ENCODE measurements at regions not wholly inside any gene's neighbourhood (a gene's known extent, or its start where the extent isn't known, plus 50 kb on each side); places are given as distances from the start of the nearest gene placed in this dataset.
"Not testable (repeated sequence)": the region's sequence is repeated elsewhere in the genome, so short reads cannot be mapped to it uniquely, and the experiment has no call there.

DNA sequence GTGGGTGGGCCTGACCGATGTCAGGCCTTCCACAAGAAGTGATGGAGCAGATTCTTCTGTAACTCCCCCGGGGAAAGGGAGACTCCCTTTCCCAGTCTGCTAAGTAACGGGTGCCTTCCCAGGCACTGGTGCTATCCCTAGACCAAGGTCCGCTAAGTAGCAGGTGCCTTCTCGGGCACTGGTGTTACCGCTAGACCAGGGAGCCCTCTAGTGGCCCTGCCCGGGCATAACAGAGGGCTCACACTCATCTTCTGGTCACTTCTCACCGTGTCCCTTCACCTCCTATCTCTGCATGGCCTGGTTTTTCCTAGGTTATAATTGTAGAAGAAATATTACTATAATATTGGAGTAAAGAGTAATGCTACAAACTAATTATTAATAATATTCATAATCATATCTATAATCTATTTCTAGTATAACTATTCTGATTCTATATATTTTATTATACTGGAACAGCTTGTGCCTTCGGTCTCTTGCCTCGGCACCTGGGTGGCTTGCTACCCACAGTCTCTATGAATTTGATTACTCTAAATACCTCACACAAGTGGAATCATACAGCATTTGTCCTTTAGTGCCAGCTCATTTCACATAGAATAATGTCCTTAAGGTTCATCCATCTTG is 1378.7 kb downstream of the XPNPEP1 start:
- H3K36me3 ChIP-seq (ENCODE audit: insufficient read depth, low read length), result no peaks in the 10 kb centered on the region
- H3K27me3 ChIP-seq (ENCODE audit: insufficient read depth, low read length), result no peaks in the 10 kb centered on the region
- no peak overlapping the region for H3K27ac ChIP-seq (ENCODE audit: low read depth, low read length)
- H3K4me3 ChIP-seq (ENCODE audit: low read depth, low read length), result no peak overlapping the region
- H3K4me1 ChIP-seq (ENCODE audit: control insufficient read depth, insufficient read depth, low read length, unreplicated experiment), result no peaks in the 10 kb centered on the region
- H3K79me2 ChIP-seq (ENCODE audit: control insufficient read depth, insufficient read depth, low read length, unreplicated experiment), result no peaks in the 10 kb centered on the region
- H2AFZ ChIP-seq (ENCODE audit: low read length, unreplicated experiment), result no peak overlapping the region

DNA sequence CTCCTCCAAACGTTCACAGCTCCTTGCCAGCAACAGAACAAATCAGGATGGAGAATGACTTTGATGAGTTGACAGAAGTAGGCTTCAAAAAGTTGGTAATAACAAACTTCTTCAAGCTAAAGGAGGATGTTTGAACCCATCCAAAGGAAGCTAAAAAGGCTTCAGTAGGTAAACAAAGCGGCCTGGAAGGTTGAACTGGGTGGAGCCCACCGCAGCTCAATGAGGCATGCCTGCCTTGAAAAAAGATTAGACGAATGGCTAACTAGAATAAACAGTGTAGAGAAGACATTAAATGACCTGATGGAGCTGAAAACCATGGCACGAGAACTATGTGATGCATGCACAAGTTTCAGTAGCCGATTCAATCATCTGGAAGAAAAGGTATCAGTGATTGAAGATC is 1369.0 kb upstream of the SORCS1 start:
- not testable (repeated sequence) for H3K27ac ChIP-seq (ENCODE audit: low read depth, low read length); H3K27me3 ChIP-seq (ENCODE audit: insufficient read depth, low read length); H2AFZ ChIP-seq (ENCODE audit: low read length, unreplicated experiment); H3K79me2 ChIP-seq (ENCODE audit: control insufficient read depth, insufficient read depth, low read length, unreplicated experiment); H3K4me1 ChIP-seq (ENCODE audit: control insufficient read depth, insufficient read depth, low read length, unreplicated experiment); H3K4me3 ChIP-seq (ENCODE audit: low read depth, low read length); H3K36me3 ChIP-seq (ENCODE audit: insufficient read depth, low read length)

- H2AFZ ChIP-seq (ENCODE audit: low read length, unreplicated experiment), result no peak overlapping the region
- no peaks in the 10 kb centered on the region for H3K36me3 ChIP-seq (ENCODE audit: insufficient read depth, low read length)
- H3K79me2 ChIP-seq (ENCODE audit: control insufficient read depth, insufficient read depth, low read length, unreplicated experiment), result no peaks in the 10 kb centered on the region
- no peak overlapping the region for H3K27ac ChIP-seq (ENCODE audit: low read depth, low read length)
- H3K4me1 ChIP-seq (ENCODE audit: control insufficient read depth, insufficient read depth, low read length, unreplicated experiment), result no peaks in the 10 kb centered on the region
- no peaks in the 10 kb centered on the region for H3K27me3 ChIP-seq (ENCODE audit: insufficient read depth, low read length)
- H3K4me3 ChIP-seq (ENCODE audit: low read depth, low read length), result no peak overlapping the region
Observed at GRCh38 chr10:108523016-108523800, 1358.7 kb upstream of the SORCS1 start.

DNA sequence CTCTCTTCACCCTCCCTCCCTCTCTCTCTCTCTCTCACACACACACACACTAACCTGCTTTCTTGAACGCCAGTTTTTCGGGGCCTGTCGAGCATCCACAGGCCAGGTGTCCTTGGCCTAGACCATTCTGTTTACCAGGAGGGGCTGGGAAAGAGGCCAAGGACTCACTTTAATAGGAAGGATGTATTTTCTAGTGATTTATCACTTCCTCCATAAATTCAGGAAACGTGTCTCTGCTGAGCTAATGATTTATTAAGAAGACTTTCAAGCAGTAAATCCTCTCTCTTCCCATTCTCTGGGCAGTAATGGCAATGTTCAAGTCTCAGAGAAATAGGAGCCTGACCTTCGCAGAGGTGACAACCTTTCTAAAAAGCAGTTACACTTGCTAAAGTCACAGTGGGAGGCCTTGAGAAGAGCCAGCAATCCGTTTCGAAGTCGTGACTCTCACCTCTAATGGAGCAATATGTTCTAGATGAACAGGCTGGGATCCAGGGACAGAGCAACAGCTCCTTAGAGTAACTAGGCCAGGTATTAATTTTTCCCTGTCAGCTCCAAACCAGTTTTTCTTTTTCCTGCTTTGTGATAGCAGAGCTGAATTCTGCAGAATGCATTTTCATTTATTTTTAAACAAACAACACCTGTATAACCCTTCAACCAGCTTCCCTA is 1357.5 kb upstream of the SORCS1 start:
- Histone ChIP-seq H3K4me1 (ENCODE audit: control insufficient read depth, insufficient read depth, low read length, unreplicated experiment) (no peaks in the 10 kb centered on the region), H3K36me3 (ENCODE audit: insufficient read depth, low read length) (no peaks in the 10 kb centered on the region), H3K27me3 (ENCODE audit: insufficient read depth, low read length) (no peaks in the 10 kb centered on the region), H3K4me3 (ENCODE audit: low read depth, low read length) (no peak overlapping the region), H2AFZ (ENCODE audit: low read length, unreplicated experiment) (no peak overlapping the region), H3K79me2 (ENCODE audit: control insufficient read depth, insufficient read depth, low read length, unreplicated experiment) (no peaks in the 10 kb centered on the region), H3K27ac (ENCODE audit: low read depth, low read length) (no peak overlapping the region)

- H3K4me1 ChIP-seq (ENCODE audit: control insufficient read depth, insufficient read depth, low read length, unreplicated experiment), result no peaks in the 10 kb centered on the region
- no peak overlapping the region for H3K4me3 ChIP-seq (ENCODE audit: low read depth, low read length)
- no peak overlapping the region for H2AFZ ChIP-seq (ENCODE audit: low read length, unreplicated experiment)
- no peaks in the 10 kb centered on the region for H3K27me3 ChIP-seq (ENCODE audit: insufficient read depth, low read length)
- no peaks in the 10 kb centered on the region for H3K79me2 ChIP-seq (ENCODE audit: control insufficient read depth, insufficient read depth, low read length, unreplicated experiment)
- no peak overlapping the region for H3K27ac ChIP-seq (ENCODE audit: low read depth, low read length)
- H3K36me3 ChIP-seq (ENCODE audit: insufficient read depth, low read length), result no peaks in the 10 kb centered on the region
Observed at GRCh38 chr10:108515821-108516220, 1351.3 kb upstream of the SORCS1 start.

- Histone ChIP-seq H3K4me1 (ENCODE audit: control insufficient read depth, insufficient read depth, low read length, unreplicated experiment) (no peaks in the 10 kb centered on the region), H3K79me2 (ENCODE audit: control insufficient read depth, insufficient read depth, low read length, unreplicated experiment) (no peaks in the 10 kb centered on the region), H3K4me3 (ENCODE audit: low read depth, low read length) (no peak overlapping the region), H3K36me3 (ENCODE audit: insufficient read depth, low read length) (no peaks in the 10 kb centered on the region), H3K27me3 (ENCODE audit: insufficient read depth, low read length) (no peaks in the 10 kb centered on the region), H3K27ac (ENCODE audit: low read depth, low read length) (no peak overlapping the region), H2AFZ (ENCODE audit: low read length, unreplicated experiment) (no peak overlapping the region)
Observed at GRCh38 chr10:108500396-108500795, 1335.9 kb upstream of the SORCS1 start.

DNA sequence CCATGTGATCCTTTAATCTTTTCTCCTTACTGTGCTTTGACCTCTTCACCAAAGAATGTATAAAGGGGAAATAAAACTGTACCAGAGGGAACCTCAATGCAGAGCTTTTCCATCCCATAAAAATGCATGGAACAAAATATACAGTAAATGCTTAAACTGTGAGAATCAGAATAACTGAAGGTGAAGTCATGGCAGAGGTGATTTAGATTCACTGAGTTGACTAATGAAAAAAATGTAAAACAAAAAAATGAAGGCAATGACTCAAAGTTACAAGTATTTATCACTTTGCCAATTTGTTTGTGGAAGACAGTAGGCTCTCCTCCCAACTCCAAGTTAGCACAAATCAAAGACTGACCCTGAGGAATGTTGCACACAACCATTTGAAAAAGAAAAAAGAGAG is 1331.6 kb upstream of the SORCS1 start:
- Histone ChIP-seq H3K4me3 (ENCODE audit: low read depth, low read length) (no peak overlapping the region), H3K27ac (ENCODE audit: low read depth, low read length) (no peak overlapping the region), H3K79me2 (ENCODE audit: control insufficient read depth, insufficient read depth, low read length, unreplicated experiment) (no peaks in the 10 kb centered on the region), H3K36me3 (ENCODE audit: insufficient read depth, low read length) (no peaks in the 10 kb centered on the region), H2AFZ (ENCODE audit: low read length, unreplicated experiment) (no peak overlapping the region), H3K27me3 (ENCODE audit: insufficient read depth, low read length) (no peaks in the 10 kb centered on the region), H3K4me1 (ENCODE audit: control insufficient read depth, insufficient read depth, low read length, unreplicated experiment) (no peaks in the 10 kb centered on the region)

DNA sequence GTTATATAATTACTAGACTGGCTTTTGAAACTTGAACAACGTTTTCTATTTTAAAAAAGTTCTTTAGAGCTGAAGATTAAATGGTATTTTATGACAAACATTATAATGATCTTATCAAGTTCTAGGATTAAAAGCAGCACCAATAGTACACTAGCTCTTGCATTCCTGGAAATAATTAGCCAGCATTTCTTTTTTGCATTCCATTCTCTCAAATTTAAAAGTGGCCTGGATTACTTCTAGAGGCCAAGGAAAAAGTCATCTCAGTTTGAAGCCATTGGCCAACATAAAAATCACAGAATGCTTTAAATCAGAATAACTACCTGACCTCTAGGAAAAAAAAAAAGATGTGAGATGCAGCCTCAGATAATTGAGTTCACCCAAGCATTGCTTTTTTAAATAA is 1326.4 kb upstream of the SORCS1 start:
- no peaks in the 10 kb centered on the region for H3K79me2 ChIP-seq (ENCODE audit: control insufficient read depth, insufficient read depth, low read length, unreplicated experiment)
- H3K4me3 ChIP-seq (ENCODE audit: low read depth, low read length), result no peak overlapping the region
- H3K4me1 ChIP-seq (ENCODE audit: control insufficient read depth, insufficient read depth, low read length, unreplicated experiment), result no peaks in the 10 kb centered on the region
- no peak overlapping the region for H2AFZ ChIP-seq (ENCODE audit: low read length, unreplicated experiment)
- H3K27ac ChIP-seq (ENCODE audit: low read depth, low read length), result no peak overlapping the region
- H3K36me3 ChIP-seq (ENCODE audit: insufficient read depth, low read length), result no peaks in the 10 kb centered on the region
- no peaks in the 10 kb centered on the region for H3K27me3 ChIP-seq (ENCODE audit: insufficient read depth, low read length)

DNA sequence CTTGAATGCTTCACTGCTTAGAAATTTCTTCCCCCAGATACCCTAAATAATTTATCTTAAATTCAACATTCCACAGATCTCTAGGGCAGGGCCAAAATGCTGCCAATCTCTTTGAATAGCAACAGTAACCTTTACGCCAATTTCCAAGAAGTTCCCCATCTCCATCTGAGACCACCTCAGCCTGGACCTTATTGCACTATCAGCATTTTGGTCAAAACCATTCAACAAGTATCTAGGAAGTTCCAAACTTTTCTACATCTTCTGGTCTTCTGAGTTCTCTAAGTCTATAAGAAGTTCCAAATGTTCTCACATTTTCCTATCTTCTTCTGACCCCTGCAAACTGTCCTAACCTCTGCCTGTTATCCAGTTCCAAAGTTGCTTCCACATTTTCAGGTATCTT is 1306.9 kb upstream of the SORCS1 start:
- Histone ChIP-seq H3K27me3 (ENCODE audit: insufficient read depth, low read length) (peaks cover 10% of the 10 kb centered on the region), H3K4me1 (ENCODE audit: control insufficient read depth, insufficient read depth, low read length, unreplicated experiment) (no peaks in the 10 kb centered on the region), H3K36me3 (ENCODE audit: insufficient read depth, low read length) (no peaks in the 10 kb centered on the region), H3K27ac (ENCODE audit: low read depth, low read length) (no peak overlapping the region), H3K79me2 (ENCODE audit: control insufficient read depth, insufficient read depth, low read length, unreplicated experiment) (no peaks in the 10 kb centered on the region), H2AFZ (ENCODE audit: low read length, unreplicated experiment) (no peak overlapping the region), H3K4me3 (ENCODE audit: low read depth, low read length) (no peak overlapping the region)

- Histone ChIP-seq H3K4me1 (ENCODE audit: control insufficient read depth, insufficient read depth, low read length, unreplicated experiment) (no peaks in the 10 kb centered on the region), H3K79me2 (ENCODE audit: control insufficient read depth, insufficient read depth, low read length, unreplicated experiment) (no peaks in the 10 kb centered on the region), H3K36me3 (ENCODE audit: insufficient read depth, low read length) (no peaks in the 10 kb centered on the region), H3K27ac (ENCODE audit: low read depth, low read length) (no peak overlapping the region), H2AFZ (ENCODE audit: low read length, unreplicated experiment) (no peak overlapping the region), H3K27me3 (ENCODE audit: insufficient read depth, low read length) (peaks cover 23% of the 10 kb centered on the region), H3K4me3 (ENCODE audit: low read depth, low read length) (no peak overlapping the region)
Observed at GRCh38 chr10:108469940-108470339, 1305.4 kb upstream of the SORCS1 start.
